Keratinocyte (primary cell): ENCODE measurements at regions not wholly inside any gene's neighbourhood (a gene's known extent, or its start where the extent isn't known, plus 50 kb on each side); places are given as distances from the start of the nearest gene placed in this dataset.

ENCODE experiments used
- EZH2 ChIP-seq: IDR thresholded peaks from one replicate; pipeline ENCODE4 v1.6.1; 2012; ENCODE audit warnings: inconsistent platforms, mild to moderate bottlenecking, low read length, moderate library complexity
- TF ChIP-seq, protein P1 (sequence below), 3 experiments: IDR thresholded peaks in 1 of 3; conservative IDR thresholded peaks in 1 of 3; optimal IDR thresholded peaks in 1 of 3; 2 replicates in 2 of 3; 3 replicates in 1 of 3; pipeline versions ENCODE3 to v1.5.1; 2011; ENCODE audit warnings: low read length in 3 of 3, mild to moderate bottlenecking in 3 of 3, moderate library complexity in 2 of 3, control low read depth in 1 of 3, inconsistent platforms in 1 of 3; ENCODE audit not compliant: insufficient read depth in 2 of 3; ENCODE audit errors: extremely low read depth in 1 of 3

DNA sequence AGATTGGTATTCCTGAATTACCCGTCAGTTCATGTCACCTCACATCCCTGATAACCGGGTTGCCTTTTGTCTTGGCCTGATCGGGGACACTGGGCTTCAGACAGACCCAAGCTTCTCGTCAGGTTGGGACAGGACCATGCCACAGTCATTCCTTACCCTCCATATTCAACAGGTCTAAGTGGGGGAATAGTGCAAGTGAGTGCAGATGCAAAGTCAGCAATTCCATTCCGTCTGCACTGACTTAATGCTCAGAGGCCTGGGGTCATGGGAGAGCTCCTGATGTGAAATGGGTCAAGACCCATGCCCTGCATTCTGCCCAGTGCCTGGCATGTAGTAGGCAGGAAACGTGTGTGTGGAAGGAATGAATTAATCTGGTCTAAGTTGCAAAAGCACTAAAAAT lies 95.4 kb upstream of the PITRM1 start:
- no peak for TF ChIP-seq EZH2
- TF ChIP-seq, protein P1, sequence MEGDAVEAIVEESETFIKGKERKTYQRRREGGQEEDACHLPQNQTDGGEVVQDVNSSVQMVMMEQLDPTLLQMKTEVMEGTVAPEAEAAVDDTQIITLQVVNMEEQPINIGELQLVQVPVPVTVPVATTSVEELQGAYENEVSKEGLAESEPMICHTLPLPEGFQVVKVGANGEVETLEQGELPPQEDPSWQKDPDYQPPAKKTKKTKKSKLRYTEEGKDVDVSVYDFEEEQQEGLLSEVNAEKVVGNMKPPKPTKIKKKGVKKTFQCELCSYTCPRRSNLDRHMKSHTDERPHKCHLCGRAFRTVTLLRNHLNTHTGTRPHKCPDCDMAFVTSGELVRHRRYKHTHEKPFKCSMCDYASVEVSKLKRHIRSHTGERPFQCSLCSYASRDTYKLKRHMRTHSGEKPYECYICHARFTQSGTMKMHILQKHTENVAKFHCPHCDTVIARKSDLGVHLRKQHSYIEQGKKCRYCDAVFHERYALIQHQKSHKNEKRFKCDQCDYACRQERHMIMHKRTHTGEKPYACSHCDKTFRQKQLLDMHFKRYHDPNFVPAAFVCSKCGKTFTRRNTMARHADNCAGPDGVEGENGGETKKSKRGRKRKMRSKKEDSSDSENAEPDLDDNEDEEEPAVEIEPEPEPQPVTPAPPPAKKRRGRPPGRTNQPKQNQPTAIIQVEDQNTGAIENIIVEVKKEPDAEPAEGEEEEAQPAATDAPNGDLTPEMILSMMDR (optimal IDR thresholded peaks at IDR 0.05 in 1 of 3, IDR thresholded peaks at IDR 0.05 in 1 of 3, conservative IDR thresholded peaks at IDR 0.05 in 1 of 3; ENCODE audit: extremely low read depth in 1 of 3, insufficient read depth in 2 of 3, low read length in 3 of 3) = no peak
